Neural cell (in vitro differentiated cells): ENCODE measurements at regions not wholly inside any gene's neighbourhood (a gene's known extent, or its start where the extent isn't known, plus 50 kb on each side); places are given as distances from the start of the nearest gene placed in this dataset.
"Not testable (repeated sequence)": the region's sequence is repeated elsewhere in the genome, so short reads cannot be mapped to it uniquely, and the experiment has no call there.

ENCODE experiments used
- EP300 ChIP-seq: fragments of 450-650 bp; conservative IDR thresholded peaks from 2 replicates; pipeline ENCODE4 v1.6.1; 2014; ENCODE audit warnings: antibody characterized with exemption, mild to moderate bottlenecking, moderate library complexity; ENCODE audit not compliant: poor library complexity, severe bottlenecking
- EZH2 ChIP-seq: fragments of 200-600, 300-800 bp; shearing (Covaris generic), sonication (generic); IDR thresholded peaks from 2 replicates; pipeline ENCODE4 v1.6.1; 2014; ENCODE audit warnings: antibody characterized with exemption, low read length, borderline replicate concordance, mild to moderate bottlenecking; ENCODE audit not compliant: insufficient read depth, poor library complexity, severe bottlenecking
- POLR2AphosphoS5 ChIP-seq: IDR thresholded peaks from 2 replicates; pipeline ENCODE4 v1.6.1; 2012
- RAD21 ChIP-seq: fragments of 450-650 bp; conservative IDR thresholded peaks from 2 replicates; pipeline ENCODE4 v1.6.1; 2014; ENCODE audit warnings: antibody characterized with exemption, mild to moderate bottlenecking, moderate library complexity
- SMC3 ChIP-seq: fragments of 450-650 bp; conservative IDR thresholded peaks from 2 replicates; pipeline ENCODE4 v1.6.1; 2014; ENCODE audit warnings: antibody characterized with exemption, mild to moderate bottlenecking, moderate library complexity; ENCODE audit not compliant: poor library complexity
- TAF1 ChIP-seq: IDR thresholded peaks from 2 replicates; pipeline ENCODE4 v1.6.1; 2012; ENCODE audit warnings: low read depth
- TF ChIP-seq, protein P1 (sequence below): fragments of 450-650 bp; IDR thresholded peaks from 2 replicates; pipeline ENCODE4 v1.5.1; 2014; ENCODE audit warnings: antibody characterized with exemption, mild to moderate bottlenecking, moderate library complexity; ENCODE audit not compliant: poor library complexity, severe bottlenecking
- TF ChIP-seq, protein P2 (sequence below): IDR thresholded peaks from 2 replicates; pipeline ENCODE4 v1.6.1; 2012; ENCODE audit warnings: borderline replicate concordance

DNA sequence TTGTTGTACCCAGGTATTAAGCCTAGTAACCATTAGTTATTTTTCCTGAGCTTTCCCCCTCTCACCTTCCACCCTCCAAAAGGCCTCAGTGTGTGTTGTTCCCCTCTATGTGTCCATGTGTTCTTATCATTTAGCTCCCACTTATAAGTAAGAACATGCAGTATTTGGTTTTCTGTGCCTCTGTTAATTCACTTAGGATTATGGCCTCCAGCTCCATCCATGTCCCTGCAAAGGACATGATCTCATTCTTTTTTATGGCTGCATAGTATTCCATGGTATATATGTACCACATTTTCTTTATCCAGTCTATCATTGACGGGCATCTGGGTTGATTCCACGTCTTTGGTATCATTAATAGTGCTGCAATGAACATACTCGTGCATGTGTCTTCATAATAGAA, 560.3 kb downstream of the TMEM114 start:
- TF ChIP-seq EP300, EZH2, SMC3, POLR2AphosphoS5, TAF1, RAD21: not testable (repeated sequence)
- TF ChIP-seq, protein P1, sequence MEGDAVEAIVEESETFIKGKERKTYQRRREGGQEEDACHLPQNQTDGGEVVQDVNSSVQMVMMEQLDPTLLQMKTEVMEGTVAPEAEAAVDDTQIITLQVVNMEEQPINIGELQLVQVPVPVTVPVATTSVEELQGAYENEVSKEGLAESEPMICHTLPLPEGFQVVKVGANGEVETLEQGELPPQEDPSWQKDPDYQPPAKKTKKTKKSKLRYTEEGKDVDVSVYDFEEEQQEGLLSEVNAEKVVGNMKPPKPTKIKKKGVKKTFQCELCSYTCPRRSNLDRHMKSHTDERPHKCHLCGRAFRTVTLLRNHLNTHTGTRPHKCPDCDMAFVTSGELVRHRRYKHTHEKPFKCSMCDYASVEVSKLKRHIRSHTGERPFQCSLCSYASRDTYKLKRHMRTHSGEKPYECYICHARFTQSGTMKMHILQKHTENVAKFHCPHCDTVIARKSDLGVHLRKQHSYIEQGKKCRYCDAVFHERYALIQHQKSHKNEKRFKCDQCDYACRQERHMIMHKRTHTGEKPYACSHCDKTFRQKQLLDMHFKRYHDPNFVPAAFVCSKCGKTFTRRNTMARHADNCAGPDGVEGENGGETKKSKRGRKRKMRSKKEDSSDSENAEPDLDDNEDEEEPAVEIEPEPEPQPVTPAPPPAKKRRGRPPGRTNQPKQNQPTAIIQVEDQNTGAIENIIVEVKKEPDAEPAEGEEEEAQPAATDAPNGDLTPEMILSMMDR, result not testable (repeated sequence)
- TF ChIP-seq, protein P2, sequence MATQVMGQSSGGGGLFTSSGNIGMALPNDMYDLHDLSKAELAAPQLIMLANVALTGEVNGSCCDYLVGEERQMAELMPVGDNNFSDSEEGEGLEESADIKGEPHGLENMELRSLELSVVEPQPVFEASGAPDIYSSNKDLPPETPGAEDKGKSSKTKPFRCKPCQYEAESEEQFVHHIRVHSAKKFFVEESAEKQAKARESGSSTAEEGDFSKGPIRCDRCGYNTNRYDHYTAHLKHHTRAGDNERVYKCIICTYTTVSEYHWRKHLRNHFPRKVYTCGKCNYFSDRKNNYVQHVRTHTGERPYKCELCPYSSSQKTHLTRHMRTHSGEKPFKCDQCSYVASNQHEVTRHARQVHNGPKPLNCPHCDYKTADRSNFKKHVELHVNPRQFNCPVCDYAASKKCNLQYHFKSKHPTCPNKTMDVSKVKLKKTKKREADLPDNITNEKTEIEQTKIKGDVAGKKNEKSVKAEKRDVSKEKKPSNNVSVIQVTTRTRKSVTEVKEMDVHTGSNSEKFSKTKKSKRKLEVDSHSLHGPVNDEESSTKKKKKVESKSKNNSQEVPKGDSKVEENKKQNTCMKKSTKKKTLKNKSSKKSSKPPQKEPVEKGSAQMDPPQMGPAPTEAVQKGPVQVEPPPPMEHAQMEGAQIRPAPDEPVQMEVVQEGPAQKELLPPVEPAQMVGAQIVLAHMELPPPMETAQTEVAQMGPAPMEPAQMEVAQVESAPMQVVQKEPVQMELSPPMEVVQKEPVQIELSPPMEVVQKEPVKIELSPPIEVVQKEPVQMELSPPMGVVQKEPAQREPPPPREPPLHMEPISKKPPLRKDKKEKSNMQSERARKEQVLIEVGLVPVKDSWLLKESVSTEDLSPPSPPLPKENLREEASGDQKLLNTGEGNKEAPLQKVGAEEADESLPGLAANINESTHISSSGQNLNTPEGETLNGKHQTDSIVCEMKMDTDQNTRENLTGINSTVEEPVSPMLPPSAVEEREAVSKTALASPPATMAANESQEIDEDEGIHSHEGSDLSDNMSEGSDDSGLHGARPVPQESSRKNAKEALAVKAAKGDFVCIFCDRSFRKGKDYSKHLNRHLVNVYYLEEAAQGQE, result not testable (repeated sequence)
